HEK293 (cell line): ENCODE measurements at regions not wholly inside any gene's neighbourhood (a gene's known extent, or its start where the extent isn't known, plus 50 kb on each side); places are given as distances from the start of the nearest gene placed in this dataset.

ENCODE experiments used
- CTCF ChIA-PET: fragments of 350-600 bp; formaldehyde crosslinking; extraction: SDS; loops from one replicate; lab custom pipeline; 2021; ENCODE audit warnings: antibody characterized with exemption; lab: Yijun Ruan, JAX
- POLR2A ChIA-PET: fragments of 300-600 bp; formaldehyde crosslinking; extraction: SDS; loops from one replicate; lab custom pipeline; 2020; ENCODE audit warnings: antibody characterized with exemption, inconsistent platforms; lab: Yijun Ruan, JAX
- H3K27ac ChIP-seq: fragments of 200-500 bp; sonication (Bioruptor generic); 2 replicates; pipeline ENCODE4 v1.5.1; 2014; ENCODE audit warnings: low read depth, low read length, control low read depth, inconsistent platforms; ENCODE audit errors: extremely low read depth
- H3K36me3 ChIP-seq, 2 experiments: fragments of 200-500 bp in 1 of 2; sonication (Bioruptor generic) in 1 of 2; 1 replicate in 1 of 2; 2 replicates in 1 of 2; pipeline ENCODE4 v1.5.1; 2014 to 2017; ENCODE audit warnings: inconsistent platforms in 2 of 2, low read length in 2 of 2; ENCODE audit not compliant: control insufficient read depth in 2 of 2, insufficient read depth in 1 of 2
- H3K4me1 ChIP-seq: fragments of 200-500 bp; sonication (Bioruptor generic); 2 replicates; pipeline ENCODE4 v1.5.1; 2014; ENCODE audit warnings: mild to moderate bottlenecking, low read length, inconsistent platforms; ENCODE audit not compliant: control insufficient read depth, insufficient read depth
- H3K4me3 ChIP-seq: 2 replicates; pipeline ENCODE4 v1.5.1; 2011; ENCODE audit warnings: low read depth, mild to moderate bottlenecking, control low read depth, low read length, moderate library complexity
- H3K9me3 ChIP-seq: fragments of 200-500 bp; sonication (Bioruptor generic); 2 replicates; pipeline ENCODE4 v1.5.1; 2014; ENCODE audit warnings: low read depth, low read length, inconsistent platforms; ENCODE audit not compliant: control insufficient read depth, insufficient read depth
- BCL11A ChIP-seq: fragments of 450-650 bp; formaldehyde crosslinking; IDR thresholded peaks from 2 replicates; pipeline ENCODE4 v1.5.1; 2016; ENCODE audit warnings: low read depth, missing biosample characterization, missing genetic modification characterization
- GFI1B ChIP-seq: fragments of 450-650 bp; formaldehyde crosslinking; IDR thresholded peaks from 2 replicates; pipeline ENCODE4 v1.5.1; 2016; ENCODE audit warnings: missing biosample characterization, missing genetic modification characterization
- HOXD13 ChIP-seq: sonication (generic); formaldehyde crosslinking; IDR thresholded peaks from 2 replicates; pipeline ENCODE4 v1.8.0; 2022; ENCODE audit warnings: missing genetic modification reagents, borderline replicate concordance
- MYNN ChIP-seq: fragments of 450-650 bp; formaldehyde crosslinking; IDR thresholded peaks from 2 replicates; pipeline ENCODE4 v1.5.1; 2016; ENCODE audit warnings: missing biosample characterization, missing genetic modification characterization, borderline replicate concordance
- ZBTB1 ChIP-seq: fragments of 450-650 bp; formaldehyde crosslinking; IDR thresholded peaks from 2 replicates; pipeline ENCODE4 v1.5.1; 2016; ENCODE audit warnings: missing biosample characterization, missing genetic modification characterization
- ZBTB8A ChIP-seq: fragments of 450-650 bp; formaldehyde crosslinking; IDR thresholded peaks from 2 replicates; pipeline ENCODE4 v1.5.1; 2016; ENCODE audit warnings: missing biosample characterization, missing genetic modification characterization
- ZFHX2 ChIP-seq: fragments of 450-650 bp; formaldehyde crosslinking; conservative IDR thresholded peaks from 2 replicates; pipeline ENCODE4 v1.5.1; 2016; ENCODE audit warnings: missing biosample characterization, missing genetic modification characterization
- ZNF132 ChIP-seq: fragments of 450-650 bp; formaldehyde crosslinking; IDR thresholded peaks from 2 replicates; pipeline ENCODE4 v1.5.1; 2017; ENCODE audit warnings: missing biosample characterization, missing genetic modification characterization, borderline replicate concordance
- ZNF133 ChIP-seq: fragments of 450-650 bp; formaldehyde crosslinking; IDR thresholded peaks from 2 replicates; pipeline ENCODE4 v1.5.1; 2016; ENCODE audit warnings: missing biosample characterization, missing genetic modification characterization
- ZNF157 ChIP-seq: fragments of 450-650 bp; formaldehyde crosslinking; IDR thresholded peaks from 2 replicates; pipeline ENCODE4 v1.5.1; 2016; ENCODE audit warnings: missing biosample characterization, missing genetic modification characterization
- ZNF16 ChIP-seq: fragments of 450-650 bp; formaldehyde crosslinking; IDR thresholded peaks from 2 replicates; pipeline ENCODE4 v1.5.1; 2016; ENCODE audit warnings: low read depth, missing biosample characterization, missing genetic modification characterization
- ZNF302 ChIP-seq: fragments of 450-650 bp; formaldehyde crosslinking; IDR thresholded peaks from 2 replicates; pipeline ENCODE4 v1.5.1; 2016; ENCODE audit warnings: missing biosample characterization, missing genetic modification characterization, low read depth
- ZNF324 ChIP-seq: fragments of 450-650 bp; formaldehyde crosslinking; IDR thresholded peaks from 2 replicates; pipeline ENCODE4 v1.5.1; 2016; ENCODE audit warnings: missing biosample characterization, missing genetic modification characterization
- ZNF37A ChIP-seq: fragments of 450-650 bp; IDR thresholded peaks from 2 replicates; pipeline ENCODE4 v1.5.1; 2018; ENCODE audit warnings: missing biosample characterization, missing genetic modification characterization
- ZNF426 ChIP-seq: fragments of 450-650 bp; formaldehyde crosslinking; IDR thresholded peaks from 2 replicates; pipeline ENCODE4 v1.5.1; 2017; ENCODE audit warnings: missing biosample characterization, missing genetic modification characterization, mild to moderate bottlenecking, inconsistent platforms, moderate library complexity
- ZNF433 ChIP-seq: fragments of 450-650 bp; formaldehyde crosslinking; IDR thresholded peaks from 2 replicates; pipeline ENCODE4 v1.5.1; 2016; ENCODE audit warnings: missing biosample characterization, missing genetic modification characterization, low read depth
- ZNF548 ChIP-seq: fragments of 450-650 bp; formaldehyde crosslinking; IDR thresholded peaks from 2 replicates; pipeline ENCODE4 v1.5.1; 2016; ENCODE audit warnings: missing biosample characterization, missing genetic modification characterization
- ZNF555 ChIP-seq: fragments of 450-650 bp; formaldehyde crosslinking; conservative IDR thresholded peaks from 2 replicates; pipeline ENCODE4 v1.5.1; 2017; ENCODE audit warnings: missing biosample characterization, mild to moderate bottlenecking, missing genetic modification characterization, inconsistent platforms
- ZNF571 ChIP-seq: fragments of 450-650 bp; formaldehyde crosslinking; IDR thresholded peaks from 2 replicates; pipeline ENCODE4 v1.5.0; 2017; ENCODE audit warnings: missing biosample characterization, missing genetic modification characterization
- ZNF670 ChIP-seq: fragments of 450-650 bp; formaldehyde crosslinking; IDR thresholded peaks from 2 replicates; pipeline ENCODE4 v1.5.1; 2016; ENCODE audit warnings: missing biosample characterization, missing genetic modification characterization, low read depth
- ZNF76 ChIP-seq: fragments of 450-650 bp; formaldehyde crosslinking; IDR thresholded peaks from 2 replicates; pipeline ENCODE4; 2016; ENCODE audit warnings: low read depth, missing biosample characterization, missing genetic modification characterization, borderline replicate concordance
- ZNF776 ChIP-seq: fragments of 450-650 bp; formaldehyde crosslinking; IDR thresholded peaks from 2 replicates; pipeline ENCODE4 v1.5.0; 2017; ENCODE audit warnings: missing biosample characterization, missing genetic modification characterization, borderline replicate concordance
- ZNF777 ChIP-seq: fragments of 450-650 bp; formaldehyde crosslinking; IDR thresholded peaks from 2 replicates; pipeline ENCODE4 v1.5.1; 2017; ENCODE audit warnings: missing biosample characterization, missing genetic modification characterization, borderline replicate concordance
- ZSCAN30 ChIP-seq: fragments of 450-650 bp; IDR thresholded peaks from 2 replicates; pipeline ENCODE4 v1.5.1; 2018; ENCODE audit warnings: missing biosample characterization, mild to moderate bottlenecking, missing genetic modification characterization, moderate library complexity
- TF ChIP-seq, protein P1 (sequence below): IDR thresholded peaks from 2 replicates; pipeline ENCODE4 v1.6.1; 2011; ENCODE audit warnings: mild to moderate bottlenecking, low read depth, low read length, borderline replicate concordance
- TF ChIP-seq, protein P2 (sequence below): fragments of 450-650 bp; formaldehyde crosslinking; IDR thresholded peaks from 2 replicates; pipeline ENCODE4 v1.5.1; 2016; ENCODE audit warnings: missing biosample characterization, missing genetic modification characterization, low read depth
- TF ChIP-seq, protein P3 (sequence below): fragments of 450-650 bp; formaldehyde crosslinking; IDR thresholded peaks from 2 replicates; pipeline ENCODE4 v1.5.1; 2016; ENCODE audit warnings: missing biosample characterization, missing genetic modification characterization
- TF ChIP-seq, protein P4 (sequence below): fragments of 450-650 bp; formaldehyde crosslinking; IDR thresholded peaks from 2 replicates; pipeline ENCODE4 v1.5.1; 2017; ENCODE audit warnings: missing biosample characterization, missing genetic modification characterization
- TF ChIP-seq, protein P5 (sequence below): fragments of 450-650 bp; formaldehyde crosslinking; IDR thresholded peaks from 2 replicates; pipeline ENCODE4 v1.5.1; 2016; ENCODE audit warnings: missing biosample characterization, missing genetic modification characterization

- POLR2A ChIA-PET = no interaction called here
- no peaks in the 10 kb centered on the region for H3K9me3 ChIP-seq
- no peaks in the 10 kb centered on the region for H3K36me3 ChIP-seq
- H3K4me1 ChIP-seq = no peaks in the 10 kb centered on the region
- H3K4me3 ChIP-seq = no peak overlapping the region
- H3K27ac ChIP-seq = no peak overlapping the region
- TF ChIP-seq MYNN (tag by site-specific recombination) = no peak
- TF ChIP-seq, protein P1, sequence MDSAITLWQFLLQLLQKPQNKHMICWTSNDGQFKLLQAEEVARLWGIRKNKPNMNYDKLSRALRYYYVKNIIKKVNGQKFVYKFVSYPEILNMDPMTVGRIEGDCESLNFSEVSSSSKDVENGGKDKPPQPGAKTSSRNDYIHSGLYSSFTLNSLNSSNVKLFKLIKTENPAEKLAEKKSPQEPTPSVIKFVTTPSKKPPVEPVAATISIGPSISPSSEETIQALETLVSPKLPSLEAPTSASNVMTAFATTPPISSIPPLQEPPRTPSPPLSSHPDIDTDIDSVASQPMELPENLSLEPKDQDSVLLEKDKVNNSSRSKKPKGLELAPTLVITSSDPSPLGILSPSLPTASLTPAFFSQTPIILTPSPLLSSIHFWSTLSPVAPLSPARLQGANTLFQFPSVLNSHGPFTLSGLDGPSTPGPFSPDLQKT = no peak
- CTCF ChIA-PET = no interaction called here
Observed at GRCh38 chrX:78574306-78574705, 84.8 kb downstream of the RTL3 start.

DNA sequence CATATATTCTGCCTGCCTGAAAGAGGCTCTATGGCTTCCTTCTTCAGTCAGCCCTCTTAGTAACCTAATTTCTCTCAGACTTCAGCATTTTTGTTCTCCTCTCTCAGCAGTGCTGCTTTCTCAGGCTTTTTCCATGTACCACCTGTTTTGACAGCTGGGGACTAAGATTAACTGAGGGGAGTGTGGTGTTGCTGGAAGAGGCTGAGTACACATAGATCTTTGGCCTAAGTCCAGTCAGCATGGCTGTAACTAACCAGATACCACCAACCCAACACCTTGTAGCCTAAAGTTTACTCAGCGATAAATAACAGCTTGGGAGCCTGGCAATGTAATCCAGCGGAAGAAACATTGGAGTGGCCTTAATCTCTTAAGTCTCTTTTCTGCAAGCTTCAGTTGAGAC lies 85.5 kb downstream of the RTL3 start:
- H3K9me3 ChIP-seq = no peaks in the 10 kb centered on the region
- H3K4me1 ChIP-seq = no peaks in the 10 kb centered on the region
- no peak overlapping the region for H3K4me3 ChIP-seq
- no peak for TF ChIP-seq ZNF132 (tag by site-specific recombination)
- TF ChIP-seq ZNF37A (tag by site-specific recombination) = no peak
- TF ChIP-seq, protein P2, sequence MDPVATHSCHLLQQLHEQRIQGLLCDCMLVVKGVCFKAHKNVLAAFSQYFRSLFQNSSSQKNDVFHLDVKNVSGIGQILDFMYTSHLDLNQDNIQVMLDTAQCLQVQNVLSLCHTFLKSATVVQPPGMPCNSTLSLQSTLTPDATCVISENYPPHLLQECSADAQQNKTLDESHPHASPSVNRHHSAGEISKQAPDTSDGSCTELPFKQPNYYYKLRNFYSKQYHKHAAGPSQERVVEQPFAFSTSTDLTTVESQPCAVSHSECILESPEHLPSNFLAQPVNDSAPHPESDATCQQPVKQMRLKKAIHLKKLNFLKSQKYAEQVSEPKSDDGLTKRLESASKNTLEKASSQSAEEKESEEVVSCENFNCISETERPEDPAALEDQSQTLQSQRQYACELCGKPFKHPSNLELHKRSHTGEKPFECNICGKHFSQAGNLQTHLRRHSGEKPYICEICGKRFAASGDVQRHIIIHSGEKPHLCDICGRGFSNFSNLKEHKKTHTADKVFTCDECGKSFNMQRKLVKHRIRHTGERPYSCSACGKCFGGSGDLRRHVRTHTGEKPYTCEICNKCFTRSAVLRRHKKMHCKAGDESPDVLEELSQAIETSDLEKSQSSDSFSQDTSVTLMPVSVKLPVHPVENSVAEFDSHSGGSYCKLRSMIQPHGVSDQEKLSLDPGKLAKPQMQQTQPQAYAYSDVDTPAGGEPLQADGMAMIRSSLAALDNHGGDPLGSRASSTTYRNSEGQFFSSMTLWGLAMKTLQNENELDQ = no peak
- TF ChIP-seq ZNF16 (tag by site-specific recombination) = no peak
- TF ChIP-seq ZNF426 (tag by site-specific recombination) = no peak
- no peak for TF ChIP-seq ZNF571 (tag by site-specific recombination)
- TF ChIP-seq ZNF76 = no peak
- no peak for TF ChIP-seq ZNF548
- TF ChIP-seq ZNF133 (tag by site-specific recombination) = no peak
- no peak for TF ChIP-seq ZNF555 (tag by site-specific recombination)
- no peak for TF ChIP-seq GFI1B (tag by site-specific recombination)
- no peak for TF ChIP-seq ZNF324 (tag by site-specific recombination)
- no peak for TF ChIP-seq HOXD13 (CRISPR knock-in tag)
- TF ChIP-seq, protein P3, sequence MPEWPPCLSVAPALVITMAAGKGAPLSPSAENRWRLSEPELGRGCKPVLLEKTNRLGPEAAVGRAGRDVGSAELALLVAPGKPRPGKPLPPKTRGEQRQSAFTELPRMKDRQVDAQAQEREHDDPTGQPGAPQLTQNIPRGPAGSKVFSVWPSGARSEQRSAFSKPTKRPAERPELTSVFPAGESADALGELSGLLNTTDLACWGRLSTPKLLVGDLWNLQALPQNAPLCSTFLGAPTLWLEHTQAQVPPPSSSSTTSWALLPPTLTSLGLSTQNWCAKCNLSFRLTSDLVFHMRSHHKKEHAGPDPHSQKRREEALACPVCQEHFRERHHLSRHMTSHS (tag by site-specific recombination) = no peak
- TF ChIP-seq ZNF157 = no peak
- TF ChIP-seq ZNF433 (tag by site-specific recombination) = no peak
- CTCF ChIA-PET = no interaction called here
- POLR2A ChIA-PET = no interaction called here
- H3K27ac ChIP-seq = no peak overlapping the region
- no peaks in the 10 kb centered on the region for H3K36me3 ChIP-seq

- H3K4me1 ChIP-seq = no peaks in the 10 kb centered on the region
- no peaks in the 10 kb centered on the region for H3K36me3 ChIP-seq
- no peak overlapping the region for H3K27ac ChIP-seq
- H3K9me3 ChIP-seq = no peaks in the 10 kb centered on the region
- H3K4me3 ChIP-seq = no peak overlapping the region
- CTCF ChIA-PET = no interaction called here
- POLR2A ChIA-PET = no interaction called here
- TF ChIP-seq ZBTB1 (tag by site-specific recombination) (no peak), ZSCAN30 (no peak), ZFHX2 (tag by site-specific recombination) (no peak), ZNF302 (tag by site-specific recombination) (no peak), ZNF670 (tag by site-specific recombination) (no peak), ZBTB8A (tag by site-specific recombination) (no peak), ZNF777 (no peak), ZNF776 (tag by site-specific recombination) (no peak), BCL11A (tag by site-specific recombination) (no peak)
- TF ChIP-seq, protein P4, sequence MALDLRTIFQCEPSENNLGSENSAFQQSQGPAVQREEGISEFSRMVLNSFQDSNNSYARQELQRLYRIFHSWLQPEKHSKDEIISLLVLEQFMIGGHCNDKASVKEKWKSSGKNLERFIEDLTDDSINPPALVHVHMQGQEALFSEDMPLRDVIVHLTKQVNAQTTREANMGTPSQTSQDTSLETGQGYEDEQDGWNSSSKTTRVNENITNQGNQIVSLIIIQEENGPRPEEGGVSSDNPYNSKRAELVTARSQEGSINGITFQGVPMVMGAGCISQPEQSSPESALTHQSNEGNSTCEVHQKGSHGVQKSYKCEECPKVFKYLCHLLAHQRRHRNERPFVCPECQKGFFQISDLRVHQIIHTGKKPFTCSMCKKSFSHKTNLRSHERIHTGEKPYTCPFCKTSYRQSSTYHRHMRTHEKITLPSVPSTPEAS (tag by site-specific recombination) = no peak
- TF ChIP-seq, protein P5, sequence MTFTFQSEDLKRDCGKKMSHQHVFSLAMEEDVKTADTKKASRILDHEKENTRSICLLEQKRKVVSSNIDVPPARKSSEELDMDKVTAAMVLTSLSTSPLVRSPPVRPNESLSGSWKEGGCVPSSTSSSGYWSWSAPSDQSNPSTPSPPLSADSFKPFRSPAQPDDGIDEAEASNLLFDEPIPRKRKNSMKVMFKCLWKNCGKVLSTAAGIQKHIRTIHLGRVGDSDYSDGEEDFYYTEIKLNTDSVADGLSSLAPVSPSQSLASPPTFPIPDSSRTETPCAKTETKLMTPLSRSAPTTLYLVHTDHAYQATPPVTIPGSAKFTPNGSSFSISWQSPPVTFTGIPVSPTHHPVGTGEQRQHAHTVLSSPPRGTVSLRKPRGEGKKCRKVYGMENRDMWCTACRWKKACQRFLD (tag by site-specific recombination) = no peak
Observed at GRCh38 chrX:78571849-78572248, 87.3 kb downstream of the RTL3 start.
